Colonic mucosa (tissue), 4 donors: ENCODE measurements at regions not wholly inside any gene's neighbourhood (a gene's known extent, or its start where the extent isn't known, plus 50 kb on each side); places are given as distances from the start of the nearest gene placed in this dataset.
A peak's percentile ranks its signal among the peaks of the same experiment; 100 is the strongest.

ENCODE experiments used
- DNase-seq: peaks from one replicate; pipeline ENCODE4 v3.0.0-alpha.2; 2020
- H3K27ac ChIP-seq: fragments of 200-600 bp; one replicate; pipeline ENCODE4 v1.8.0; 2021
- H3K27me3 ChIP-seq: fragments of 200-600 bp; one replicate; pipeline ENCODE4 v1.8.0; 2021
- H3K36me3 ChIP-seq: fragments of 200-600 bp; one replicate; pipeline ENCODE4 v1.8.0; 2021
- H3K4me1 ChIP-seq: fragments of 200-600 bp; one replicate; pipeline ENCODE4 v1.8.0; 2021; ENCODE audit warnings: mild to moderate bottlenecking
- H3K4me3 ChIP-seq: fragments of 200-600 bp; one replicate; pipeline ENCODE4 v1.8.0; 2021
- H3K9ac ChIP-seq, 2 donors: one replicate each; pipeline ENCODE4 v1.7.0; 2013; ENCODE audit warnings: control low read depth in 2 of 2, low read depth in 2 of 2, low read length in 2 of 2
- H3K9me3 ChIP-seq: fragments of 200-600 bp; one replicate; pipeline ENCODE4 v1.8.0; 2021
- CTCF ChIP-seq: fragments of 200-600 bp; IDR thresholded peaks from one replicate; pipeline ENCODE4 v1.8.0; 2022; ENCODE audit warnings: antibody characterized with exemption, mild to moderate bottlenecking
- intact Hi-C: fragments of 100-400 bp; cut with DNase I; formaldehyde crosslinking; loops from one replicate; pipeline ENCODE4 v1.14.1; 2022
- donor health status: healthy.
- donor health status: DM: no; HTN: no; CAD: no.
- donor health status: DM: no; HTN: no; CAD: no.

- Histone ChIP-seq H3K36me3 (no peaks in the 10 kb centered on the region), H3K27ac (no peak overlapping the region), H3K9me3 (no peaks in the 10 kb centered on the region), H3K27me3 (no peaks in the 10 kb centered on the region), H3K4me1 (no peaks in the 10 kb centered on the region), H3K9ac (no peak overlapping the region), H3K4me3 (no peak overlapping the region)
- no peak for DNase-seq
- intact Hi-C loops = no loop called here
- TF ChIP-seq CTCF = no peak
These were observed 1257.3 kb downstream of the FAM181B start for GRCh38 chr11:81476345-81476744.

DNA sequence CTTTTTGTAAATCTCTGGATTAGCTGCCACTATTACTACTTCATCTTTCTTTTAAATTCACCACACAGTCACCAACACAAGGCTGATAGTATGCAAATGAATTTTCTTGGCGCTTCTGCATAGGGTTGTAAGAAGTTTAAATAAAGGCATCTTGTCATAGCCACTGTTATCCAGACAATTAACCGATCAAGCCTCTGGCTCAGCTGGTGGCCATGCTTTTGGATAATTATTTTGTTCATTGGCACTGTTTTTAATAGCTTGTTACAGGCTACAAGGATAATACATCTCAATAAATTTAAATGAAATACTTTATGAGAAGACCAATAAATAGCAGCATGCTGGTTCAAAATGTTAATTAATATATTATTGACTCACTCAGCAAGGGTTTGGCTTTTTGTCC, 1261.0 kb downstream of the FAM181B start:
- Histone ChIP-seq H3K27ac (no peak overlapping the region), H3K36me3 (no peaks in the 10 kb centered on the region), H3K4me3 (no peak overlapping the region), H3K27me3 (no peaks in the 10 kb centered on the region), H3K9me3 (no peaks in the 10 kb centered on the region), H3K4me1 (no peaks in the 10 kb centered on the region), H3K9ac (no peak overlapping the region)
- intact Hi-C loops = no loop called here
- no peak for TF ChIP-seq CTCF
- DNase-seq = no peak

- H3K27me3 ChIP-seq = no peaks in the 10 kb centered on the region
- H3K27ac ChIP-seq = no peak overlapping the region
- H3K36me3 ChIP-seq = no peaks in the 10 kb centered on the region
- H3K4me1 ChIP-seq = no peaks in the 10 kb centered on the region
- no peaks in the 10 kb centered on the region for H3K9me3 ChIP-seq
- TF ChIP-seq CTCF = no peak
- intact Hi-C loops = no loop called here
- peak; percentile 19 for DNase-seq
- H3K9ac ChIP-seq = no peak overlapping the region
- H3K4me3 ChIP-seq = no peak overlapping the region
These were observed 1263.2 kb downstream of the FAM181B start for GRCh38 chr11:81470446-81470845.

DNA sequence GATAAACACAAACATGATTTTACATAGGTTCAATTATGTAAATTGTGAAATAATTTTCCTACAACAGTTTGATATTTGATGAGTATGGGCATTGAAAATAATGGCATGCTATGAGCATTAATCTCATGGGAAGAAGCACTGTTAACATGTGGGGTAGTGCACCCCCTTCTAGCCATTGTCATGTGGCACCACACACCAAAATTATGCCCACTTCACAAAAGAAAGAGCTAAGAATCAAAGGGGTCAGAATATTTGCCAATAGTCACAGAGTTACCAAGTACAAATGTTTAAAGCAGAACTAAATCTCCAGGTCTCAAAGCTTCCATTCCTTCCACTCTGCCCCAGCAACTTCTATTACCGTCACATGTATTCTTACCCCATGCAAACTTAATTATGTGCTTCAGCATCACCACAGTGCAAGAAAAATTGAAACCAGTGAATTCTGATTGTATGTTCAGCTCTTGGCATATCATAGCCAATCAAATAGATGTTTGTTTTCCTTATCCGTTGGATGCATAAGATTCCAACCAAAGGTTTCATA, 1273.8 kb downstream of the FAM181B start:
- Histone ChIP-seq H3K4me1 (no peaks in the 10 kb centered on the region), H3K9me3 (no peaks in the 10 kb centered on the region), H3K9ac (no peak overlapping the region), H3K4me3 (no peak overlapping the region), H3K27me3 (no peaks in the 10 kb centered on the region), H3K36me3 (no peaks in the 10 kb centered on the region), H3K27ac (no peak overlapping the region)
- DNase-seq = no peak
- intact Hi-C loops = no loop called here
- no peak for TF ChIP-seq CTCF

DNA sequence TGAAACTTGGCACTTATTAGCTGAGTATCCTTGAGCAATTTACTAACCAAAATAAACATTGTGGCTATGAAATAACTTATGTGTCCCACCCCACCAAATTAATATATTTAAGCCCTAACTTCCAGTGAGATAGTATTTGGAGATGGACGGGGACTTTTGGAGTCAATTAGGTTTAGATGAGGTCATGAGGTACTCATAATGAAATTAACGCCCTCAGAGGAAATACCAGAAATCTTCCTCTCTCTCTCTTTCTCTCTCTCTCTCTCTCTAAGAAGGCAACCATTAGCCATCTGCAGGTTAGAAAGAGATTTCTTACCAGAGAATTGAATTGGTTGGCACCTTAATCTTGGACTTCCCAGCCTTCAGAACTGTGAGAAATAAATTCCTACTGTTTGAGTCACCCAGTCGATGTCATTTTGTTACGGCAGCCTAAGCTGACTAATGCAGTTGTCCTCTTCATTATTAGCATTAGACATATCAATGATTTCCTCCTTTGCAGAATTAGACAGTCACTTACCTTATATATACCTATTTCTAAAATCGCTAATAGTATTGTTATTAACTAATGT, 1284.0 kb downstream of the FAM181B start:
- Histone ChIP-seq H3K27me3 (no peaks in the 10 kb centered on the region), H3K4me3 (no peak overlapping the region), H3K9ac (no peak overlapping the region), H3K36me3 (no peaks in the 10 kb centered on the region), H3K27ac (no peak overlapping the region), H3K9me3 (no peaks in the 10 kb centered on the region), H3K4me1 (no peaks in the 10 kb centered on the region)
- intact Hi-C loops = no loop called here
- no peak for DNase-seq
- no peak for TF ChIP-seq CTCF
